GM12878 (cell line): ENCODE measurements at regions not wholly inside any gene's neighbourhood (a gene's known extent, or its start where the extent isn't known, plus 50 kb on each side); places are given as distances from the start of the nearest gene placed in this dataset.

Experiments
- ATAC-seq: fragments of 200-7000 bp; cut with Tn5 transposase; 3 replicates; pipeline ENCODE4 v1.9.1; 2020; ENCODE audit warnings: mild to moderate bottlenecking, moderate library complexity
- BruUV-seq: library from RNA; stranded (reverse); fragments of 400-500 nt; replicated peaks from 2 replicates; lab custom pipeline; 2021; lab: Mats Ljungman, UMichigan
- CTCF ChIA-PET: fragments of 300-600 bp; sonication (Branson Sonifier 250); formaldehyde crosslinking; extraction: SDS; loops from one replicate; lab custom pipeline; 2021; ENCODE audit warnings: inconsistent platforms; lab: Yijun Ruan, JAX
- POLR2A ChIA-PET: fragments of 350-600 bp; formaldehyde crosslinking; extraction: SDS; loops from one replicate; lab custom pipeline; 2021; ENCODE audit warnings: inconsistent platforms; lab: Charles Lee
- RAD21 ChIA-PET: fragments of 300-600 bp; sonication (Branson Sonifier 250); formaldehyde crosslinking; loops from one replicate; lab custom pipeline; 2023; ENCODE audit warnings: antibody characterized with exemption; ENCODE audit not compliant: unreplicated experiment; lab: Charles Lee
- SMC1A ChIA-PET: fragments of 300-600 bp; sonication (Branson Sonifier 250); formaldehyde crosslinking; loops from one replicate; lab custom pipeline; 2023; ENCODE audit not compliant: unreplicated experiment, uncharacterized antibody; lab: Charles Lee
- DNase-seq: peaks from one replicate; pipeline ENCODE4 v3.0.0-alpha.2; 2011; ENCODE audit warnings: low read depth, low spot score
- FAIRE-seq: peaks from 3 replicates; lab custom pipeline; 2011; peaks lifted over from hg19 to GRCh38; lab: Jason Lieb, UNC
- H2AFZ ChIP-seq: 2 replicates; pipeline ENCODE4 v1.6.0; 2011; ENCODE audit warnings: low read depth, low read length, control low read depth; ENCODE audit not compliant: control insufficient read depth
- H3K27ac ChIP-seq: 2 replicates; pipeline ENCODE4 v1.5.1; 2011; ENCODE audit warnings: control low read depth; ENCODE audit not compliant: control insufficient read depth, insufficient read depth
- H3K27me3 ChIP-seq, 2 experiments: replicated peaks in 1 of 2; 2 replicates each; pipeline versions ENCODE4 v1.6.0 to v1.6.1; 2011; ENCODE audit warnings: low read length in 1 of 2; ENCODE audit not compliant: control insufficient read depth in 2 of 2, insufficient read depth in 2 of 2
- H3K36me3 ChIP-seq, 2 experiments: 2 replicates each; pipeline ENCODE4 v1.5.1; 2011; ENCODE audit warnings: low read length in 1 of 2; ENCODE audit not compliant: control insufficient read depth in 2 of 2, insufficient read depth in 2 of 2
- H3K4me1 ChIP-seq: 2 replicates; pipeline ENCODE4 v1.6.1; 2011; ENCODE audit warnings: mild to moderate bottlenecking, low read length, moderate library complexity, mixed read lengths; ENCODE audit not compliant: control insufficient read depth, insufficient read depth
- H3K4me2 ChIP-seq: 2 replicates; pipeline ENCODE4 v1.6.0; 2011; ENCODE audit warnings: control low read depth; ENCODE audit not compliant: control insufficient read depth, insufficient read depth
- H3K4me3 ChIP-seq: fragments of 200-600 bp; sonication (generic); 2 replicates; pipeline ENCODE4 v1.5.1; 2016
- H3K79me2 ChIP-seq: 2 replicates; pipeline ENCODE4 v1.6.0; 2011; ENCODE audit warnings: low read length; ENCODE audit not compliant: control insufficient read depth, insufficient read depth
- H3K9ac ChIP-seq: 2 replicates; pipeline ENCODE4 v1.8.0; 2011; ENCODE audit warnings: low read length, control low read depth, mixed read lengths; ENCODE audit not compliant: control insufficient read depth, insufficient read depth
- H3K9me3 ChIP-seq: replicated peaks from 3 replicates; pipeline ENCODE4 v1.5.1; 2011; ENCODE audit warnings: mild to moderate bottlenecking, low read length; ENCODE audit not compliant: control insufficient read depth, insufficient read depth
- H4K20me1 ChIP-seq: 2 replicates; pipeline ENCODE4 v1.6.0; 2011; ENCODE audit not compliant: control insufficient read depth, insufficient read depth
- ATF2 ChIP-seq: IDR thresholded peaks from 2 replicates; pipeline ENCODE4 v1.6.1; 2012; ENCODE audit warnings: low read length, inconsistent platforms
- DPF2 ChIP-seq: fragments of 450-650 bp; IDR thresholded peaks from 2 replicates; pipeline ENCODE4 v1.6.1; 2017; ENCODE audit warnings: mild to moderate bottlenecking
- EZH2 ChIP-seq: IDR thresholded peaks from 2 replicates; pipeline ENCODE4 v1.6.1; 2012; ENCODE audit warnings: low read depth, mild to moderate bottlenecking, control low read depth, inconsistent platforms, low read length, borderline replicate concordance; ENCODE audit not compliant: control insufficient read depth
- FOXK2 ChIP-seq: fragments of 450-650 bp; IDR thresholded peaks from 2 replicates; pipeline ENCODE4 v1.6.1; 2017; ENCODE audit warnings: mild to moderate bottlenecking, moderate library complexity
- JUNB ChIP-seq: IDR thresholded peaks from 2 replicates; pipeline ENCODE4 v1.6.1; 2016; ENCODE audit warnings: antibody characterized with exemption, mild to moderate bottlenecking
- KAT2A ChIP-seq: conservative IDR thresholded peaks from 2 replicates; pipeline ENCODE4 v1.6.1; 2011; ENCODE audit warnings: low read depth, low read length; ENCODE audit not compliant: control insufficient read depth
- MLLT1 ChIP-seq: fragments of 450-650 bp; IDR thresholded peaks from 2 replicates; pipeline ENCODE4 v1.6.1; 2016; ENCODE audit warnings: mild to moderate bottlenecking
- POLR2AphosphoS2 ChIP-seq: IDR thresholded peaks from 2 replicates; pipeline ENCODE4 v1.6.1; 2011; ENCODE audit warnings: low read depth, mild to moderate bottlenecking, low read length, improper control_type of control experiment, moderate library complexity
- RELB ChIP-seq: fragments of 450-650 bp; IDR thresholded peaks from 2 replicates; pipeline ENCODE4 v1.6.1; 2017; ENCODE audit warnings: low read depth, mild to moderate bottlenecking, moderate library complexity
- SMARCA5 ChIP-seq: fragments of 450-650 bp; IDR thresholded peaks from 2 replicates; pipeline ENCODE4 v1.6.1; 2017; ENCODE audit warnings: mild to moderate bottlenecking
- WGBS: methylation state at CpG from one replicate; pipeline ENCODE4 v1.1.6; 2016; ENCODE audit warnings: low lambda C conversion rate; ENCODE audit not compliant: insufficient replicate concordance, insufficient coverage; ENCODE audit errors: missing lambda C conversion rate; 5-methylcytosine and 5-hydroxymethylcytosine counted together
- in situ Hi-C: fragments of 300-500 bp; cut with MboI; formaldehyde crosslinking; loops from 9 replicates; pipeline ENCODE4 v1.14.3; 2018; ENCODE audit warnings: mixed read lengths
- intact Hi-C: fragments of 100-400 bp; cut with micrococcal nuclease; formaldehyde crosslinking; loops from one replicate; pipeline ENCODE4 v1.14.2; 2022; ENCODE audit not compliant: unreplicated experiment

GRCh38 chr10:65083222-65083621 lies 1562.0 kb downstream of the REEP3 start:
- TF ChIP-seq RELB, result no peak
- no peak for TF ChIP-seq JUNB
- TF ChIP-seq DPF2, result no peak
- TF ChIP-seq KAT2A, result no peak
- TF ChIP-seq POLR2AphosphoS2, result no peak
- no peak for TF ChIP-seq MLLT1
- no peak for TF ChIP-seq ATF2
- no peak for TF ChIP-seq SMARCA5
- no peak for TF ChIP-seq EZH2
- no peak for TF ChIP-seq FOXK2
- TF ChIP-seq, all 136 proteins: peak for 0
- Histone ChIP-seq H3K4me2 (no peak overlapping the region), H3K27ac (no peak overlapping the region), H3K4me3 (no peak overlapping the region), H3K4me1 (no peaks in the 10 kb centered on the region), H3K27me3 (no peaks in the 10 kb centered on the region), H3K36me3 (no peaks in the 10 kb centered on the region), H4K20me1 (no peaks in the 10 kb centered on the region), H3K79me2 (no peaks in the 10 kb centered on the region), H3K9me3 (no peaks in the 10 kb centered on the region; the same call in 2 of the 3 replicates), H2AFZ (no peak overlapping the region), H3K9ac (no peak overlapping the region)
- ChIA-PET POLR2A (interaction anchor here (0.6 kb wide), 1 partner anchor 17 kb away, joined by 3 read pairs; no protein-coding TSS in a partner anchor), SMC1A (interaction anchor here (1.2 kb wide), 1 partner anchor 10 kb away, joined by 3 read pairs; no protein-coding TSS in a partner anchor), RAD21 (no interaction called here), CTCF (no interaction called here)
- ATAC-seq, result no peak
- DNase-seq, result no peak
- in situ Hi-C loops (no loop called here), intact Hi-C loops (no loop called here)
- BruUV-seq, result no TSS peak
- 1% methylated on average over 6 of the region's 6 CpGs for WGBS
- FAIRE-seq, result no peak
